Body of pancreas (tissue), 4 donors: ENCODE measurements at regions not wholly inside any gene's neighbourhood (a gene's known extent, or its start where the extent isn't known, plus 50 kb on each side); places are given as distances from the start of the nearest gene placed in this dataset.

ENCODE experiments used
- POLR2A ChIP-seq, 3 donors: fragments of 450-650 bp; IDR thresholded peaks; one replicate each; pipeline ENCODE4 v1.6.1; 2016; ENCODE audit warnings: antibody characterized with exemption in 3 of 3, mild to moderate bottlenecking in 2 of 3
- TF ChIP-seq, protein P1 (sequence below), 7 experiments: fragments of 450-650 bp in 4 of 7; fragments of 200-600 bp in 3 of 7; sonication (generic) in 3 of 7; IDR thresholded peaks; one replicate each; pipeline ENCODE4 v1.5.1; 2016 to 2019; ENCODE audit warnings: antibody characterized with exemption in 7 of 7

DNA sequence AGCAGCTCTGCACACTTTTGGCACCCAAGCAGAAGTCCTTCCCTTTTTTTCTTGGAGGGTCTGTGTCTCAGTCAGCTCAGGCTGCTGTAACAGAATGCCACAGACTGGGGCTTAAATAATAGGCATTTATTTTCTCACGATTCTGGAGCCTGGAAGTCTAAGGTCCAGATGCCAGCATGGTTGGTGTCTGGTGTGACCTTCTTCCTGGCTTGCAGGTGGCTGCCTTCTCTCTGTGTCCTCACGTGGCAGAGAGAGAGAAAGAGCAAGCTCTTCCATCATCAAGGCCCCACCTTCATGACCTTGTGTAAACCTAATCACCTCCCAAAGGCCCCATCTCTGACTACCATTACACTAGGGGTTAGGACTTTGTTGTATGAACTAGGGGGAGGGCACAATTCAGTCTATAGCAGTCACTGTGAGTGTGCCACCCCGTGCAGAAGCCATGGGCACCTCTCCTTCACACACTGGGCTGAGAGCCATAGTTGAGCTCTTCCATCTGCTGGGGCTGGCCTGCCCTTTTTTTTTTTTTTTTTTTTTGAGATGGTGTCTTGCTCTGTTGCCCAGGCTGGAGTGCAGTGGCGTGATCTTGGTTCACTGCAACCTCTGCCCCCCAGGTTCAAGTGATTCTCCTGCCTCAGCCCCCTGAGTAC lies 80.3 kb downstream of the OAT start:
- TF ChIP-seq, protein P1, sequence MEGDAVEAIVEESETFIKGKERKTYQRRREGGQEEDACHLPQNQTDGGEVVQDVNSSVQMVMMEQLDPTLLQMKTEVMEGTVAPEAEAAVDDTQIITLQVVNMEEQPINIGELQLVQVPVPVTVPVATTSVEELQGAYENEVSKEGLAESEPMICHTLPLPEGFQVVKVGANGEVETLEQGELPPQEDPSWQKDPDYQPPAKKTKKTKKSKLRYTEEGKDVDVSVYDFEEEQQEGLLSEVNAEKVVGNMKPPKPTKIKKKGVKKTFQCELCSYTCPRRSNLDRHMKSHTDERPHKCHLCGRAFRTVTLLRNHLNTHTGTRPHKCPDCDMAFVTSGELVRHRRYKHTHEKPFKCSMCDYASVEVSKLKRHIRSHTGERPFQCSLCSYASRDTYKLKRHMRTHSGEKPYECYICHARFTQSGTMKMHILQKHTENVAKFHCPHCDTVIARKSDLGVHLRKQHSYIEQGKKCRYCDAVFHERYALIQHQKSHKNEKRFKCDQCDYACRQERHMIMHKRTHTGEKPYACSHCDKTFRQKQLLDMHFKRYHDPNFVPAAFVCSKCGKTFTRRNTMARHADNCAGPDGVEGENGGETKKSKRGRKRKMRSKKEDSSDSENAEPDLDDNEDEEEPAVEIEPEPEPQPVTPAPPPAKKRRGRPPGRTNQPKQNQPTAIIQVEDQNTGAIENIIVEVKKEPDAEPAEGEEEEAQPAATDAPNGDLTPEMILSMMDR (IDR thresholded peaks at IDR 0.05) = no peak
- TF ChIP-seq POLR2A (IDR thresholded peaks at IDR 0.05) = no peak
